ENCODE measurements at regions not wholly inside any gene's neighbourhood (a gene's known extent, or its start where the extent isn't known, plus 50 kb on each side); places are given as distances from the start of the nearest gene placed in this dataset.

GRCh38 chr12:24446287-24446686 is 496.8 kb upstream of the SOX5 start:
- TF ChIP-seq POLR2A (IDR thresholded peaks at IDR 0.05): no peak
- no peak for TF ChIP-seq CTCF (IDR thresholded peaks at IDR 0.05)
- no peak for TF ChIP-seq POLR2AphosphoS5 (IDR thresholded peaks at IDR 0.05)

Measured in breast epithelium (tissue), 3 donors.